WERI-Rb-1 (cell line): ENCODE measurements at regions not wholly inside any gene's neighbourhood (a gene's known extent, or its start where the extent isn't known, plus 50 kb on each side); places are given as distances from the start of the nearest gene placed in this dataset.

Source experiments
- DNase-seq: peaks from one replicate; pipeline ENCODE4 v3.0.0-alpha.2; 2020
- H3K27ac ChIP-seq: fragments of 250-450 bp; sonication (Bioruptor Pico); 2 replicates; pipeline ENCODE4 v1.5.1; 2020; ENCODE audit warnings: mild to moderate bottlenecking, moderate library complexity
- H3K27me3 ChIP-seq: fragments of 250-450 bp; sonication (Bioruptor Pico); 2 replicates; pipeline ENCODE4 v1.5.1; 2021; ENCODE audit warnings: mild to moderate bottlenecking, low read depth, moderate library complexity; ENCODE audit not compliant: insufficient read depth, severe bottlenecking
- H3K36me3 ChIP-seq: fragments of 250-450 bp; sonication (Bioruptor Pico); 2 replicates; pipeline ENCODE4 v1.5.1; 2020; ENCODE audit warnings: mild to moderate bottlenecking, moderate library complexity
- H3K4me3 ChIP-seq: 2 replicates; pipeline ENCODE4 v1.5.1; 2011; ENCODE audit warnings: low read depth, mild to moderate bottlenecking, control low read depth, low read length
- H3K9me3 ChIP-seq: fragments of 250-450 bp; sonication (Bioruptor Pico); 2 replicates; pipeline ENCODE4 v1.5.1; 2021; ENCODE audit warnings: mild to moderate bottlenecking, moderate library complexity; ENCODE audit not compliant: severe bottlenecking
- CTCF ChIP-seq: IDR thresholded peaks from 2 replicates; pipeline ENCODE4 v1.5.1; 2011; ENCODE audit warnings: low read depth, mild to moderate bottlenecking, control low read depth, inconsistent platforms, low read length

- Histone ChIP-seq H3K27ac (no peak overlapping the region), H3K36me3 (no peaks in the 10 kb centered on the region), H3K9me3 (no peaks in the 10 kb centered on the region), H3K27me3 (no peaks in the 10 kb centered on the region), H3K4me3 (no peak overlapping the region)
- no peak for TF ChIP-seq CTCF
- no peak for DNase-seq
Measured at GRCh38 chr5:38655691-38656090, 99.2 kb upstream of the LIFR start.

- H3K27me3 ChIP-seq: no peaks in the 10 kb centered on the region
- no peaks in the 10 kb centered on the region for H3K9me3 ChIP-seq
- no peaks in the 10 kb centered on the region for H3K36me3 ChIP-seq
- no peak overlapping the region for H3K27ac ChIP-seq
- no peak for TF ChIP-seq CTCF
- no peak overlapping the region for H3K4me3 ChIP-seq
- no peak for DNase-seq
Measured at GRCh38 chr5:38656568-38656967, 100.1 kb upstream of the LIFR start.

GRCh38 chr5:38657020-38657419 is 100.6 kb upstream of the LIFR start:
- no peak for DNase-seq
- TF ChIP-seq CTCF: no peak
- H3K27me3 ChIP-seq: no peaks in the 10 kb centered on the region
- no peaks in the 10 kb centered on the region for H3K9me3 ChIP-seq
- no peak overlapping the region for H3K4me3 ChIP-seq
- H3K36me3 ChIP-seq: no peaks in the 10 kb centered on the region
- H3K27ac ChIP-seq: no peak overlapping the region

GRCh38 chr5:38660194-38660668 is 103.8 kb upstream of the LIFR start:
- H3K9me3 ChIP-seq: no peaks in the 10 kb centered on the region
- H3K27ac ChIP-seq: no peak overlapping the region
- TF ChIP-seq CTCF: no peak
- no peaks in the 10 kb centered on the region for H3K27me3 ChIP-seq
- no peaks in the 10 kb centered on the region for H3K36me3 ChIP-seq
- no peak for DNase-seq
- no peak overlapping the region for H3K4me3 ChIP-seq

- no peak overlapping the region for H3K4me3 ChIP-seq
- no peak for DNase-seq
- H3K27ac ChIP-seq: no peak overlapping the region
- H3K36me3 ChIP-seq: no peaks in the 10 kb centered on the region
- TF ChIP-seq CTCF: no peak
- no peaks in the 10 kb centered on the region for H3K9me3 ChIP-seq
- H3K27me3 ChIP-seq: no peaks in the 10 kb centered on the region
Measured at GRCh38 chr5:38662090-38662489, 105.6 kb upstream of the LIFR start.

- no peaks in the 10 kb centered on the region for H3K9me3 ChIP-seq
- no peaks in the 10 kb centered on the region for H3K27me3 ChIP-seq
- no peak for DNase-seq
- H3K4me3 ChIP-seq: no peak overlapping the region
- no peaks in the 10 kb centered on the region for H3K36me3 ChIP-seq
- no peak overlapping the region for H3K27ac ChIP-seq
- no peak for TF ChIP-seq CTCF
Measured at GRCh38 chr5:38663249-38663648, 106.8 kb upstream of the LIFR start.
